ENCODE measurements at regions not wholly inside any gene's neighbourhood (a gene's known extent, or its start where the extent isn't known, plus 50 kb on each side); places are given as distances from the start of the nearest gene placed in this dataset.

DNA sequence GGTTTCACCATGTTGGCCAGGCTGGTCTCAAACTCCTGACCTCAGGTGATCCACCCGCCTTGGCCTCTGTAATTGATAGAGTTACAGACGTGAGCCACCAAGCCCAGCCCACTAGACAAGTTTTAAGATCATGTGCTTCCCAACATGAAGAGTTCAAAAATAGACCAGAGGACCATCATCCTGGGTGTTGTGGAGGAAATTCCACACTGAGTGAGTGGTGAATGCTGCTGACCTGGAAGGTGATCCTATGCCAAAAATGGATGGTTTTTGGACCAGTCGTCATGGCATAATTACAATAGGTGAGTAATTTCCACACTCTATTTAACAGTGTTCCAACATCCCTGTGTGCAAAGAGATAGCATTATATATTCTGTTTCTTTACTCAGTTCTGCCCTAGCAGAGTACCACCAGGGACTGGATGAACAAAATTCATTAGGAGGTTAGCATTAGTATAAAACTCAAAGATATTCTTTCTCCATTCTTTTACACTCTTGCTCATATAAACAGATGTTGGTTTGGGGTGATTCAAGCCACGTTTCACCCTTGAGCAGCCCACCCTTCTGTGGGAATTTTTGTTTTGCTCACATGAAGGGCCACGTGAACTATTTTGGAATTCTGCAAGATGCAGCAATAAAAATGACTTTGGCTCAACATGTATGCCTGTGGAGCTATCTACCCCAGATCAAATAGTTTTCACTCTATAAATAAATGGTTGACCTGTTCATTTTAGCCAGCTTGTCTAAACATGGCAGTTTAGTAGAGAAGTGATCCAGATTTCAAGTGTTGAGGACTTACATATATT lies 206.2 kb upstream of the TCF21 start:
- DNase-seq (ENCODE audit: extremely low read depth, insufficient read length): no peak
- TF ChIP-seq CTCF (IDR thresholded peaks at IDR 0.05; ENCODE audit: insufficient read depth, low read length, poor library complexity, severe bottlenecking): no peak
- H3K27me3 ChIP-seq (replicated peaks; ENCODE audit: control insufficient read depth, insufficient read depth, low read length): no peaks in the 10 kb centered on the region
- no peak overlapping the region for H3K4me3 ChIP-seq (replicated peaks; ENCODE audit: low read depth, low read length)
- no peaks in the 10 kb centered on the region for H3K36me3 ChIP-seq (ENCODE audit: control insufficient read depth, insufficient read depth, low read length)

DNA sequence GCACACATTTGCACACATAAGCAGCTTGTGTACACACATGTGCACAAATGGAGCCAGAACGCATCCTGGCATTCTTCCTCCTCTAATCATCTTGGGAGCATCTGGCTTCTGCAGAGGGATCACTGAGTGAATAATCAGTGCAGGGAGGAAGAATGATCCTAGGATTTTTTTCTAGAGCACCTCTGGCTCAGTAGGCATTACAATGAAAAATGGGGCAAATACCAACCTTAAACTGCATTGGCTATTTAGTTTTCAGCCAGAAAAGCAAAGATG lies 205.7 kb upstream of the TCF21 start:
- no peaks in the 10 kb centered on the region for H3K27me3 ChIP-seq (replicated peaks; ENCODE audit: control insufficient read depth, insufficient read depth, low read length)
- TF ChIP-seq CTCF (IDR thresholded peaks at IDR 0.05; ENCODE audit: insufficient read depth, low read length, poor library complexity, severe bottlenecking): no peak
- H3K36me3 ChIP-seq (ENCODE audit: control insufficient read depth, insufficient read depth, low read length): no peaks in the 10 kb centered on the region
- no peak for DNase-seq (ENCODE audit: extremely low read depth, insufficient read length)
- H3K4me3 ChIP-seq (replicated peaks; ENCODE audit: low read depth, low read length): no peak overlapping the region

- no peak for DNase-seq (ENCODE audit: extremely low read depth, insufficient read length)
- TF ChIP-seq CTCF (IDR thresholded peaks at IDR 0.05; ENCODE audit: insufficient read depth, low read length, poor library complexity, severe bottlenecking): no peak
- Histone ChIP-seq H3K36me3 (ENCODE audit: control insufficient read depth, insufficient read depth, low read length) (no peaks in the 10 kb centered on the region), H3K4me3 (replicated peaks; ENCODE audit: low read depth, low read length) (no peak overlapping the region), H3K27me3 (replicated peaks; ENCODE audit: control insufficient read depth, insufficient read depth, low read length) (no peaks in the 10 kb centered on the region)
Measured at GRCh38 chr6:133683606-133684005, 205.3 kb upstream of the TCF21 start.

- Histone ChIP-seq H3K27me3 (replicated peaks; ENCODE audit: control insufficient read depth, insufficient read depth, low read length) (no peaks in the 10 kb centered on the region; the same call in 1 of the 2 replicates), H3K4me3 (replicated peaks; ENCODE audit: low read depth, low read length) (no peak overlapping the region), H3K36me3 (ENCODE audit: control insufficient read depth, insufficient read depth, low read length) (no peaks in the 10 kb centered on the region)
- no peak for TF ChIP-seq CTCF (IDR thresholded peaks at IDR 0.05; ENCODE audit: insufficient read depth, low read length, poor library complexity, severe bottlenecking)
- no peak for DNase-seq (ENCODE audit: extremely low read depth, insufficient read length)
Measured at GRCh38 chr6:133688705-133689492, 200.0 kb upstream of the TCF21 start.

DNA sequence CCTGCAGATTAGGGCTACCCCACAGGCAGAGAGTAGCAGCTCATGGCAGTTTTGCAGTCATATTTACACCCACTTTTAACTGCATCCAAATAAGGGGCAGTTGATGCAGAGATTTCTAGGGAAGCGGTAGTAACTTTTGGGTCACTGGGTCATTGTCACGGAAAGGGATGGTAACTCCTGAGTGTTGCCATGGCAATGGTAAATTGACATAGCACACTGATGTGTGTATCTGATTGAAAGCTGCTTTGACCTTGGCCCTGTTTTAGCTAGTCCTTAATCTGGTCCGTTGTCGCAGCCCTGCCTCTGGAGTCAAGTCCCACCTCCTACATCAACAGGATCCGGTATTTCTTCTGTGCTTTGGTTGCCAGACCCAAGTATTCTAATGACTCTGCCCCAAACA lies 199.1 kb upstream of the TCF21 start:
- Histone ChIP-seq H3K36me3 (ENCODE audit: control insufficient read depth, insufficient read depth, low read length) (no peaks in the 10 kb centered on the region), H3K4me3 (replicated peaks; ENCODE audit: low read depth, low read length) (no peak overlapping the region), H3K27me3 (replicated peaks; ENCODE audit: control insufficient read depth, insufficient read depth, low read length) (no peaks in the 10 kb centered on the region; the same call in 1 of the 2 replicates)
- no peak for DNase-seq (ENCODE audit: extremely low read depth, insufficient read length)
- TF ChIP-seq CTCF (IDR thresholded peaks at IDR 0.05; ENCODE audit: insufficient read depth, low read length, poor library complexity, severe bottlenecking): no peak
